ENCODE measurements at regions not wholly inside any gene's neighbourhood (a gene's known extent, or its start where the extent isn't known, plus 50 kb on each side); places are given as distances from the start of the nearest gene placed in this dataset.

- TF ChIP-seq, protein P1, sequence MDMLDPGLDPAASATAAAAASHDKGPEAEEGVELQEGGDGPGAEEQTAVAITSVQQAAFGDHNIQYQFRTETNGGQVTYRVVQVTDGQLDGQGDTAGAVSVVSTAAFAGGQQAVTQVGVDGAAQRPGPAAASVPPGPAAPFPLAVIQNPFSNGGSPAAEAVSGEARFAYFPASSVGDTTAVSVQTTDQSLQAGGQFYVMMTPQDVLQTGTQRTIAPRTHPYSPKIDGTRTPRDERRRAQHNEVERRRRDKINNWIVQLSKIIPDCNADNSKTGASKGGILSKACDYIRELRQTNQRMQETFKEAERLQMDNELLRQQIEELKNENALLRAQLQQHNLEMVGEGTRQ (IDR thresholded peaks at IDR 0.05; ENCODE audit: borderline replicate concordance, low read depth, low read length) = no peak
These were observed 167.2 kb downstream of the NDFIP2 start (continued) for GRCh38 chr13:79648191-79648590.

DNA sequence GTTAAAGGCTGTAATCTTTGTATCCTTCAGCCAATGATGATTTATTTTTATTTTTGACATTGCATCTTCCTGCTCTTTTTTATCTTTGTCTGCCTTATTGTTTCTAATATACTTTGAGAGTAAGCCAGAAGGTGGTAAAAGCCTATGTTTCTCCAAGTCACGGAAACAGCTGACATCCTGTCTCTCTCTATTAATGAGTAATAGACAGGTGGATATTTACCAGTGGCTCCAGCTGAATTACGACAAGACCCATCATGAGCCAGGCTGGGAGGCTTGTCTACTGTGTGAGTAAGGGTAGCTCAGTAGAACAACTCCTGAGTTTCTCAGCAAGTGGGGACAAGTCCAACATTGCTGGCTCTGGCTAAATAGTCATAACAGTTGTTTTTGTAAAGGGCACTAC lies 166.6 kb downstream of the NDFIP2 start:
- Histone ChIP-seq H3K27ac (ENCODE audit: control insufficient read depth, insufficient read depth) (no peak overlapping the region), H4K20me1 (ENCODE audit: control insufficient read depth, insufficient read depth) (no peaks in the 10 kb centered on the region), H3K9me3 (replicated peaks; ENCODE audit: control insufficient read depth, insufficient read depth, low read length) (no peaks in the 10 kb centered on the region), H3K27me3 (replicated peaks in 1 of 2; ENCODE audit: control insufficient read depth in 2 of 2, insufficient read depth in 2 of 2, low read length in 1 of 2) (peaks cover 0 to 2% of the 10 kb centered on the region in 2 experiments; a peak in 2 of 4 replicates), H3K4me1 (ENCODE audit: control insufficient read depth, insufficient read depth, low read length) (no peaks in the 10 kb centered on the region), H3K9ac (ENCODE audit: control insufficient read depth, insufficient read depth, low read length) (no peak overlapping the region), H3K79me2 (ENCODE audit: control insufficient read depth, insufficient read depth, low read length) (no peaks in the 10 kb centered on the region), H2AFZ (ENCODE audit: control insufficient read depth, low read depth, low read length) (no peak overlapping the region), H3K4me2 (ENCODE audit: control insufficient read depth, insufficient read depth) (no peak overlapping the region), H3K4me3 (no peak overlapping the region), H3K36me3 (ENCODE audit: control insufficient read depth in 2 of 2, insufficient read depth in 2 of 2, low read length in 1 of 2) (no peaks in the 10 kb centered on the region)
- ChIA-PET RAD21 (ENCODE audit: unreplicated experiment) (interaction anchor here (1.5 to 3.1 kb wide), 2 partner anchors 12 to 32 kb away, joined by 4 to 16 read pairs; no protein-coding TSS in a partner anchor), CTCF (no interaction called here), SMC1A (ENCODE audit: uncharacterized antibody, unreplicated experiment) (interaction anchor here (0.7 to 1.2 kb wide), 2 partner anchors 12 to 224 kb away, joined by 3 read pairs; no protein-coding TSS in a partner anchor), POLR2A (interaction anchor here (1.1 to 1.5 kb wide), 2 partner anchors 11 to 16 kb away, joined by 3 read pairs; no protein-coding TSS in a partner anchor)
- peak; percentile 30 for ATAC-seq
- intact Hi-C loops (cut with micrococcal nuclease; ENCODE audit: unreplicated experiment) (no loop called here), in situ Hi-C loops (cut with MboI) (no loop called here)
- WGBS (ENCODE audit: insufficient coverage, insufficient replicate concordance, low lambda C conversion rate, missing lambda C conversion rate) = 47% methylated on average over 2 of the region's 2 CpGs
- no peak for FAIRE-seq
- no TSS peak for BruUV-seq (replicated peaks)
- TF ChIP-seq BCLAF1 (IDR thresholded peaks at IDR 0.05) = no peak
- TF ChIP-seq PAX5 (IDR thresholded peaks at IDR 0.05; ENCODE audit: borderline replicate concordance, low read depth, low read length) = no peak
- no peak for TF ChIP-seq EZH2 (IDR thresholded peaks at IDR 0.05; ENCODE audit: borderline replicate concordance, control insufficient read depth, low read depth, low read length)
- no peak for TF ChIP-seq SRF (IDR thresholded peaks at IDR 0.05; ENCODE audit: low read depth in 2 of 2, low read length in 2 of 2)
- no peak for TF ChIP-seq JUNB (IDR thresholded peaks at IDR 0.05)
- no peak for TF ChIP-seq SPI1 (IDR thresholded peaks at IDR 0.05; ENCODE audit: borderline replicate concordance, insufficient read depth, low read depth, low read length)
- no peak for DNase-seq (ENCODE audit: low read depth, low spot score)

All from GM12878 (cell line).